Spleen (tissue), 7 donors: ENCODE measurements at regions not wholly inside any gene's neighbourhood (a gene's known extent, or its start where the extent isn't known, plus 50 kb on each side); places are given as distances from the start of the nearest gene placed in this dataset.
"Not testable (repeated sequence)": the region's sequence is repeated elsewhere in the genome, so short reads cannot be mapped to it uniquely, and the experiment has no call there.

Experiments used
- CTCF ChIP-seq, 11 experiments: fragments of 200-600 bp in 7 of 11; fragments of 450-650 bp in 4 of 11; sonication (generic) in 4 of 11; IDR thresholded peaks in 8 of 11; conservative IDR thresholded peaks in 3 of 11; 1 replicate in 7 of 11; 2 replicates in 4 of 11; pipeline versions ENCODE4 v1.4.0 to v1.8.0; 2016 to 2021; ENCODE audit warnings: antibody characterized with exemption in 11 of 11, inconsistent platforms in 4 of 11, mild to moderate bottlenecking in 1 of 11
- POLR2A ChIP-seq, 3 donors: fragments of 450-650 bp; IDR thresholded peaks; one replicate each; pipeline ENCODE4 v1.5.1; 2017; ENCODE audit warnings: antibody characterized with exemption in 3 of 3, mild to moderate bottlenecking in 1 of 3
- POLR2AphosphoS5 ChIP-seq, 3 donors: sonication (generic); formaldehyde crosslinking; IDR thresholded peaks; one replicate each; pipeline ENCODE4 v1.5.1; 2017; ENCODE audit warnings: antibody characterized with exemption in 3 of 3
- donor health status: DM: no; HTN: no; CAD: no; lungs with moderate emphysema.
- donor health status: DM: no; HTN: no; CAD: no.
- donor health status: DM: no; HTN: no; CAD: no.

GRCh38 chr14:89726226-89726625 is 228.3 kb downstream of the EFCAB11 start:
- TF ChIP-seq CTCF (IDR thresholded peaks at IDR 0.05 in 8 of 11, conservative IDR thresholded peaks at IDR 0.05 in 3 of 11); POLR2AphosphoS5 (IDR thresholded peaks at IDR 0.05); POLR2A (IDR thresholded peaks at IDR 0.05): not testable (repeated sequence)
